ENCODE measurements at regions not wholly inside any gene's neighbourhood (a gene's known extent, or its start where the extent isn't known, plus 50 kb on each side); places are given as distances from the start of the nearest gene placed in this dataset.
"Not testable (repeated sequence)": the region's sequence is repeated elsewhere in the genome, so short reads cannot be mapped to it uniquely, and the experiment has no call there.

GRCh38 chr17:77085926-77086432 lies 54.8 kb upstream of the SEC14L1 start:
- DNase-seq (ENCODE audit: low read depth, low spot score) = no peak

- DNase-seq (ENCODE audit: low read depth, low spot score) = no peak
These were observed 54.2 kb upstream of the SEC14L1 start for GRCh38 chr17:77086433-77087010.

GRCh38 chr17:77087650-77088454 lies 52.9 kb upstream of the SEC14L1 start:
- no peak for DNase-seq (ENCODE audit: low read depth, low spot score)

- DNase-seq (ENCODE audit: low read depth, low spot score) = peak; percentile 92
These were observed 52.2 kb upstream of the SEC14L1 start for GRCh38 chr17:77088455-77089123.

GRCh38 chr17:77089124-77089490 lies 51.7 kb upstream of the SEC14L1 start:
- no peak for DNase-seq (ENCODE audit: low read depth, low spot score)

GRCh38 chr17:77089949-77090348 lies 50.8 kb upstream of the SEC14L1 start:
- not testable (repeated sequence) for DNase-seq (ENCODE audit: low read depth, low spot score)

GRCh38 chr17:77090476-77090875 lies 50.3 kb upstream of the SEC14L1 start:
- no peak for DNase-seq (ENCODE audit: low read depth, low spot score)
